H1 (cell line): ENCODE measurements at regions not wholly inside any gene's neighbourhood (a gene's known extent, or its start where the extent isn't known, plus 50 kb on each side); places are given as distances from the start of the nearest gene placed in this dataset.

Experiments
- NRF1 ChIP-seq: IDR thresholded peaks from 2 replicates; pipeline ENCODE4 v1.6.1; 2011; ENCODE audit warnings: mild to moderate bottlenecking, low read depth, low read length, improper control_type of control experiment

DNA sequence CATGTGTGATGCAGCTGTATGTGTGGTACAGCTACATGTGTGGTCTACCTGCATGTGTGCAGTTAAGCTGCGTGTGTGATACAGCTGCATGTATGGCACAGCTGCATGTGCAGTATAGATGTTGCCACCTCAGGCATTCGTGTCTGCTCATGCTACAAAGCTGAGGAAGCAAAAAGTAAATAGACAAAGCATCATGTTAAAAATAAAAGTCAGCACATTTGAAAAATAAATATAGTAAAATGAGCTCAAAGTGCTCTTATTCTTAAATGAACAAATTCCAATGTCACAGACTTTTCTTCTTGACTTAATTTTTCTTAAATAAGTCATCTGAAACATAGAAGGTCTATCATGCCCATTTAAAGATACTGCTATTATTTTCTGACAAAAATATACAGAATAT lies 519.3 kb upstream of the SOX11 start (continued):
- no peak for TF ChIP-seq NRF1
